Head of caudate nucleus (tissue), 42 donors: ENCODE measurements at regions not wholly inside any gene's neighbourhood (a gene's known extent, or its start where the extent isn't known, plus 50 kb on each side); places are given as distances from the start of the nearest gene placed in this dataset.
A peak's percentile ranks its signal among the peaks of the same experiment; 100 is the strongest.
"Not testable (repeated sequence)": the region's sequence is repeated elsewhere in the genome, so short reads cannot be mapped to it uniquely, and the experiment has no call there.

ENCODE experiments used
- DNase-seq, 42 donors: peaks; one replicate each; pipeline versions ENCODE4 v3.0.0 to v3.0.0-alpha.2; 2020 to 2021; ENCODE audit warnings: mixed read lengths in 7 of 42
- intact Hi-C: fragments of 100-400 bp; cut with DNase I; formaldehyde crosslinking; loops from one replicate; pipeline ENCODE4 v1.15.0; 2022

- intact Hi-C loops = no loop called here
Measured at GRCh38 chr5:85484982-85485574, 1100.4 kb upstream of the EDIL3 start.

DNA sequence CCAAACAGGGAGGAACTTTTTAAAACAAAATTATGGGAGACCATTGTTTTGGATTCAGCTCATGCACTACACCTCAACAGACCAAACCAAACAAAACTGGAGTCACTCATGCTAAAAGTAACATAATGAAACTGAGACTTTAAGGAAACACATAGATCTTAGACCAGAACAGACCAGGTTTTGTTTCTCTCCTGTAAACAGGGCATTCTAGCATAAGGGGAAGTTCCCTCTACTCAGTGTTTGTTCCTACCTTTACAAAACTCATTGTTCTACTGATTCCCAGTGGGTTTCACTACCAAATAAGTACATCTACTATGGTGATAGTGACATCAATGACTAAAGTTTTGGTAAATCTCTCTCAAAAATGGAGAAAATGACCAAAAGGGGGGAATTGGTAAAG, 1103.6 kb upstream of the EDIL3 start:
- no peak for DNase-seq
- intact Hi-C loops = no loop called here

More at GRCh38 chr5:85484982-85485574, 1100.4 kb upstream of the EDIL3 start:
- DNase-seq = no peak

- intact Hi-C loops = no loop called here
- DNase-seq = no peak
Measured at GRCh38 chr5:85500869-85501268, 1116.2 kb upstream of the EDIL3 start.

DNA sequence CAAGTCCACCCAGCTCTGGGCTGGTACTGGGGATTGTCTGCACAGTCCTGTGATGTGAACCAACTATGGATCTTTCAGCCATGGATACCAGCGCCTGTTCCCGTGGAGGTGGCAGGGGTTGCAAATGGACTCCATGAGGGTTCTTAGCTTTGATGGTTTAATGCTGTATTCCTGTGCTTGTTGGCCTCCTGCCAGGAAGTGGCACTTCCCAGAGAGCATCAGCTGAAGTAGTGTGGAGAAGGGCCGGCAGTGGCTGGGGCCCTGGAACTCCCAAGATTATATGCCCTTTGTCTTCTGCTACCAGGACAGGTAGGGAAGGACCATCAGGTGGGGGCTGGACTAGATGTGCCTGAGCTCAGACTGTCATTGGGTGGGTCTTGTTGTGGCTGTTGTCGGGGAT, 1104.8 kb upstream of the COX7C start:
- intact Hi-C loops = no loop called here
- DNase-seq = no peak

- intact Hi-C loops = no loop called here
- DNase-seq = no peak
Measured at GRCh38 chr5:85515588-85515987, 1102.2 kb upstream of the COX7C start.

- intact Hi-C loops = no loop called here
- DNase-seq = no peak
Measured at GRCh38 chr5:85517386-85517785, 1100.4 kb upstream of the COX7C start.

DNA sequence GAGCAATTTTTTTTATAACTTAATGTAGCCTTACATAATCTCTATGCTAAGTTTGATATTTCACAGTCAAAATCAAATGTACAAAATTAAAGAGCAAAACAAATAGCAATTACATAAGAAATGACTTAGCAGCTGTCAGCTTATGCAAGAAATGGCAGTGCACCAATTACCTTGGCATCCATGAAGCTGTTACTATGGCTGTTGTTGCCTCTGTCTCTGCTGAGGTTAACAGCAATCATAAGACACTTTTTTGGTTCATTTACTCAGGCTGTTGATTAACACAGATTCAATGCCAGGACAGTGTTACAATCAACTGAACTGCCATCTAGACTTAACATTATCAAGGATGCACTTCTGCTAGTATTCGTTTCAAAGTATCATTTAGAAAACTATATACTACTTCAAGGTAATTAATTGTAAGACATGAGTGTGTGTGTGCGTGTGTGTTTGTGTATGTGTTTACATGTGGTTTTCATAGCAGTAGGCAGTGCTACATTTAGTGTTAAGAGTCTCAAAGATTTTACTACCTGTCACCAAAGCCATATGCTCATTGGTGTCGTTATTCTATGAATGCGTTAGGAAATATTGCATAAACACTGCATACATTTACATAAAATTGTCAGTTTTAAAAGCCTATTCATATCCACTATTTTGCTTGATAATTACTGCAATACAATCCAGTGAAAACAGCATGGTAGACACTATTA, 1084.2 kb upstream of the COX7C start:
- intact Hi-C loops = no loop called here
- DNase-seq = no peak

DNA sequence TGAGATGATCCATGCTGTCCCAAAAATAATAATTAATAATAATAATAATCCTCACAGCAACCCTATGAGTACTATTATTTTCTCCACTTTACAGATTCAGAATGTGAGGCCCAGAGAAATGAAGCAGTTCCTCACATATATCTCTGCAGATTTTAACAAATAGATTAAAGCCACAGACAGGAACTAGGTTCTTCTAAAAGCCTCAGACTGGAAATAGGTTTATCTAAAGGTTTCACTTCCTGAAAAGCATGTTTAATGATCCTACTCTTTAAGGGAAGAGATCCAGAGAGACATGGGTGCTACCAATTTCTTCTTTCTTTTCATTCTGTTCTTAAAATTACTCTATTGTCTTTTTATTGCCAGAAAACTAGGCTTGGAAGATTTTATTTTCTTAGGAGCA, 1079.4 kb upstream of the COX7C start:
- no peak for DNase-seq
- intact Hi-C loops = no loop called here

DNA sequence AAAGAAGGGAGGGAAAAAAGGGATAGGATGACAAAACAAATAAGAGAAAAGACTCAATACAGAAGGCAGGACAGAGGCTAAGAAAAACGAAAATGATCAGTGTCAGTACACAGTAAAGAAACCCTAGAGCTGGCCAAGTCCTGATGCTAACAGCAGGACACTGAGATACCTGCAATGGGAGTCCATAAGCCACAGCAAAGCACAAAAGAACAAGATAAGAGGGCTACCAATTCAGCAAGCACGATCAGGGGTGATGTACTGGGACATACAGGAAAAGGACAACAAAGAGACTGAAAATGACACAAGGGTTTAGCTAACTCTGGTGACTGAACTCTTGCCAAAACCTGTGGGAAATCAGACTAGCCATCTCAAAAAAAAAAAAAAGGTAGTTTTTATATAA, 1072.6 kb upstream of the COX7C start:
- intact Hi-C loops = no loop called here
- DNase-seq = no peak

GRCh38 chr5:85549229-85549628, 1068.5 kb upstream of the COX7C start:
- intact Hi-C loops = no loop called here
- no peak for DNase-seq

DNA sequence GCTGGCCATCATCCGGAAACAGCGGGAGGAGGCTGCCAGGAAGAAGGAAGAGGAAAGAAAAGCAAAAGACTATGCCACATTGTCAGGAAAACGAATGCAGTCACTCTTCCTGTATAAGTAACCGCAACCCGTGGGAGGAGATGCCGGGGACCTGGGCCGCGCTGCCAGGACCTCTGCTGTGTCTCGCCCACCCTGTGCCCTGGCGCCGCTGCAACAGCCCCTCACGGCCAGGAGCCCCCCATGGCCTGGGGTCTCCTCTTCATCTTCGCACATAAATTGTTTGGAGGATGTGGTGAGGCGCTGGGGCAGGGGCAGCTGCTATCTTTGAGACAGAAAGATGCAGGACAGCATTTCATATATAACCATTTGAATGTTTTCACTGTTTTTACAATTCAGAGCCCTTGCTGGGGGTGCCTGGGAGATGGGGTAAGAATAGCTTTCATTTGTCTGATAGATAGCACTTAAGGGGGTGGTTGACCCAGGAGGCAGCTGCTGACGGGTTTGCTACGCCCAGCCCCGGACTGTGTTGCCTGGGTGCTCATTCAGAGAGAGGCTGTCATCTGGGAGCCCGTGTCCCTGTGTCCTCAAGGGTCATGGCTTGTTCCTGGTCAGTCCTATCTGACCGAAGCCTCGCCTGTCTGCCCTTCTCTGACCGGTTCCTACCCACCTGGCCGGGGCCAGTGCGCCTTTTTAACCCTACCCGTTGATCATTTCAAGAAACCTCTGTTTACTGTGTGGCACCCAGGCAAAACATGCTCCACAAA, 1067.7 kb upstream of the COX7C start:
- peak in 1 of 42 donors; percentile 23 for DNase-seq
- intact Hi-C loops = no loop called here

- no peak for DNase-seq
- intact Hi-C loops = no loop called here
Measured at GRCh38 chr5:85556464-85556863, 1061.3 kb upstream of the COX7C start.

GRCh38 chr5:85576666-85577065, 1041.1 kb upstream of the COX7C start:
- no peak for DNase-seq
- intact Hi-C loops = no loop called here

GRCh38 chr5:85587806-85588205, 1029.9 kb upstream of the COX7C start:
- DNase-seq, intact Hi-C loops: not testable (repeated sequence)

DNA sequence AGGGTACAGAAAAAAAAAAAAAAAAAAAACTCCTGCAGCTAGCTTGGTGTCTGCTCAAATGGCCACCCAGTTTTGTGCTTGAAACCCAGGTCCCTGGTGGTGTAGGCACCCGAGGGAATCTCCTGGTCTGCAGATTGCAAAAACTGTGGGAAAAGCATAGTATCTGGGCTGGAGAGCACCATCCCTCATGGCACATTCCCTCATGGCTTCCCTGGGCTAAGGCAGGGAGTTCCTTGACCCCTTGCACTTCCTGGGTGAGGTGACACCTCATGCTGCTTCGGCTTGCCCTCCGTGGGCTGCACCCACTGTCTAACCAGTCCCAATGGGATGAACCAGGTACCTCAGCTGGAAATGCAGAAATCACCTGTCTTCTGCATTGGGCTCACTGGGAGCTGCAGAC, 1029.5 kb upstream of the COX7C start:
- DNase-seq, intact Hi-C loops: not testable (repeated sequence)

GRCh38 chr5:85590764-85591163, 1027.0 kb upstream of the COX7C start:
- no peak for DNase-seq
- intact Hi-C loops = no loop called here

- intact Hi-C loops = no loop called here
- DNase-seq = no peak
Measured at GRCh38 chr5:85591311-85591710, 1026.4 kb upstream of the COX7C start.

DNA sequence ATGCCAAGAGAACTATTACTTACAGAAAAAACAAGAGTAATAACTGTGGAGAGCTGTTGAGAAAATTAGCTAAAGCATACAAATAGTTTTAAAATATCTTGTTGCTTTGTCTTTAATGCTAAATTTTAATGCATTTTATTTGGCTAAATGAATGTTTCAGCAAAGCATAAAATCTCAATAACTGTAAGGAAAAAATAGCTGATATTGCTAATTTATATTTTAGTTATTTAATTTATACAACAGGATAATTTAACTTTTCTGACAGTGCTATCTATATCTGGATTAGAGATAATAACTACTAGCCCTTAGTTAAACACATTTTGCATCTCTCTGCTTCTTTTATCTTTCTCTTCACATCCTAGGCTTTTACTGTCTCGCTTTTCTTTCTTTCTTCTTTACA, 1014.9 kb upstream of the COX7C start:
- DNase-seq = no peak
- intact Hi-C loops = no loop called here

DNA sequence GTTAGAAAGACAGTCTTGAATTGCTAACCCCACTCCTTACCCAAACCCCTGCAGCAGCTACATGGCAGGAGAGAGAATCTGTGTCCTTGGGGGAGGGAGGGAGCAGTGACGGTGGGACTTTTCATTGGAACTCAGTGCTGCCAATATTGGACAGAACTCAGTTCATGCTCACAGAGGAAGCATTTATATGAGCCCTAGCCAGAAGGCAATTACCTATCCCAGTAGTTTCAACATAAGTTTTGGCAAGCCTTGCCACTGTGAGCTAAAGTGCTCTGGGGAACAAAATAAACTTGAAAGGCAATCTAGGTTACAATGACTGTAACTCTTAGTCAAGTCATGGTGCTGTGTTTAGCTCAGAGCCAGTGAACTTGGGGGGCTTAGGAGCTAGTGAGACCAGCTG, 1013.4 kb upstream of the COX7C start:
- no peak for DNase-seq
- intact Hi-C loops = no loop called here

DNA sequence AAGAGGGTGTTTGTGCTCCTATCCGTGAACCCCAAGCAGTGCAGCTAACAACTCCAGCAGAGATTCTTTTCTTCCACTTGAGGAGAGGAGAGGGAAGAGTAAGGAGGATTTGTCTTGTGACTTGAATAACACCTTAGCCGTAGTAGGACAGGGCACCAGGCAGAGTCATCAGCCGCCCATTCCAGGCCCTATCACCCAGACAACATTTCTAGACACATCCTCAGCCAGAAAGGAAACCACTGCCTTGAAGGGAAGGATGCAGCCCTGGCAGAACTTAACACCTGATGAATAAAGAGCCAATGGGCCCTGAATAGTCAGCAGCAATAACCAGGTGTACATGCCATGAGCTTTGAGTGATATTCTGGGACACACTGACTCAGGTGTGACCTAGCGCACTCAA, 1013.0 kb upstream of the COX7C start:
- DNase-seq = no peak
- intact Hi-C loops = no loop called here

GRCh38 chr5:85605381-85605780, 1012.4 kb upstream of the COX7C start:
- intact Hi-C loops = no loop called here
- no peak for DNase-seq
